Activated gamma-delta T cell treated with anti-CD3 and anti-CD28 coated beads, Interleukin-2, amount 50 U/mL, for 16 hours (primary cell): ENCODE measurements at regions not wholly inside any gene's neighbourhood (a gene's known extent, or its start where the extent isn't known, plus 50 kb on each side); places are given as distances from the start of the nearest gene placed in this dataset.
"Not testable (repeated sequence)": the region's sequence is repeated elsewhere in the genome, so short reads cannot be mapped to it uniquely, and the experiment has no call there.

Source experiments
- DNase-seq: peaks from one replicate; pipeline ENCODE4 v3.0.0-alpha.2; 2020; ENCODE audit warnings: low read depth

GRCh38 chr13:79986890-79987289, 354.0 kb downstream of the SPRY2 start:
- no peak for DNase-seq

GRCh38 chr13:79974935-79975650, 365.8 kb downstream of the SPRY2 start:
- DNase-seq = not testable (repeated sequence)

GRCh38 chr13:79973533-79973963, 367.4 kb downstream of the SPRY2 start:
- no peak for DNase-seq

- DNase-seq = no peak
These were observed 368.8 kb downstream of the SPRY2 start for GRCh38 chr13:79972066-79972569.

GRCh38 chr13:79966493-79966895, 374.4 kb downstream of the SPRY2 start:
- DNase-seq = no peak

GRCh38 chr13:79966059-79966458, 374.9 kb downstream of the SPRY2 start:
- no peak for DNase-seq

GRCh38 chr13:79946556-79946955, 394.4 kb downstream of the SPRY2 start:
- no peak for DNase-seq

GRCh38 chr13:79943346-79944023, 397.4 kb downstream of the SPRY2 start:
- DNase-seq = no peak

GRCh38 chr13:79941752-79942151, 399.2 kb downstream of the SPRY2 start:
- no peak for DNase-seq

- no peak for DNase-seq
These were observed 401.2 kb downstream of the SPRY2 start for GRCh38 chr13:79939689-79940088.

GRCh38 chr13:79937771-79938216, 403.1 kb downstream of the SPRY2 start:
- DNase-seq = no peak

GRCh38 chr13:79937311-79937710, 403.6 kb downstream of the SPRY2 start:
- DNase-seq = no peak

- no peak for DNase-seq
These were observed 404.4 kb downstream of the SPRY2 start for GRCh38 chr13:79936368-79937136.

GRCh38 chr13:79935121-79935520, 405.8 kb downstream of the SPRY2 start:
- DNase-seq = no peak

GRCh38 chr13:79933389-79933788, 407.5 kb downstream of the SPRY2 start:
- no peak for DNase-seq

GRCh38 chr13:79932556-79932955, 408.4 kb downstream of the SPRY2 start:
- DNase-seq = no peak

GRCh38 chr13:79923973-79924556, 416.9 kb downstream of the SPRY2 start:
- DNase-seq = not testable (repeated sequence)

- no peak for DNase-seq
These were observed 421.8 kb downstream of the SPRY2 start for GRCh38 chr13:79919091-79919490.

- no peak for DNase-seq
These were observed 422.3 kb downstream of the SPRY2 start for GRCh38 chr13:79918620-79919019.

- no peak for DNase-seq
These were observed 423.3 kb downstream of the SPRY2 start for GRCh38 chr13:79917628-79918027.

GRCh38 chr13:79915114-79915811, 425.7 kb downstream of the SPRY2 start:
- DNase-seq = no peak
